Keratinocyte (primary cell): ENCODE measurements at regions not wholly inside any gene's neighbourhood (a gene's known extent, or its start where the extent isn't known, plus 50 kb on each side); places are given as distances from the start of the nearest gene placed in this dataset.

ENCODE experiments used
- DNase-seq: peaks from one replicate; pipeline ENCODE4 v3.0.0-alpha.2; 2011; ENCODE audit warnings: low read depth, missing footprints, low spot score
- FAIRE-seq: peaks from 2 replicates; lab custom pipeline; 2011; peaks lifted over from hg19 to GRCh38; lab: Jason Lieb, UNC
- H2AFZ ChIP-seq: 2 replicates; pipeline ENCODE4 v1.6.0; 2012; ENCODE audit warnings: low read length, control low read depth, inconsistent platforms; ENCODE audit not compliant: control insufficient read depth
- H3K27ac ChIP-seq: 2 replicates; pipeline ENCODE4 v1.5.1; 2011; ENCODE audit warnings: low read length; ENCODE audit not compliant: control insufficient read depth, insufficient read depth
- H3K27me3 ChIP-seq: 3 replicates; pipeline ENCODE4 v1.6.0; 2011; ENCODE audit warnings: low read length; ENCODE audit not compliant: control insufficient read depth, insufficient read depth; ENCODE audit errors: extremely low read depth
- H3K36me3 ChIP-seq, 2 experiments: 2 replicates in 1 of 2; 3 replicates in 1 of 2; pipeline ENCODE4 v1.5.1; 2011; ENCODE audit warnings: low read length in 2 of 2, mild to moderate bottlenecking in 1 of 2; ENCODE audit not compliant: control insufficient read depth in 2 of 2, insufficient read depth in 2 of 2; ENCODE audit errors: extremely low read depth in 1 of 2
- H3K4me1 ChIP-seq: 3 replicates; pipeline ENCODE4 v1.5.1; 2011; ENCODE audit warnings: low read length; ENCODE audit not compliant: control insufficient read depth, insufficient read depth; ENCODE audit errors: extremely low read depth
- H3K4me2 ChIP-seq: 3 replicates; pipeline ENCODE4 v1.6.0; 2011; ENCODE audit warnings: low read depth, low read length; ENCODE audit not compliant: control insufficient read depth, insufficient read depth; ENCODE audit errors: extremely low read depth
- H3K4me3 ChIP-seq, 3 experiments: fragments of 200-600 bp in 1 of 3; sonication (generic) in 1 of 3; 2 replicates in 2 of 3; 3 replicates in 1 of 3; pipeline ENCODE4 v1.5.1; 2011 to 2016; ENCODE audit warnings: low read length in 3 of 3, mild to moderate bottlenecking in 3 of 3, control low read depth in 2 of 3, inconsistent platforms in 1 of 3, low read depth in 1 of 3, mixed read lengths in 1 of 3, mixed run types in 1 of 3, moderate library complexity in 1 of 3; ENCODE audit not compliant: control insufficient read depth in 2 of 3, insufficient read depth in 2 of 3; ENCODE audit errors: extremely low read depth in 1 of 3
- H3K79me2 ChIP-seq: 2 replicates; pipeline ENCODE4 v1.6.0; 2012; ENCODE audit warnings: low read length; ENCODE audit not compliant: control insufficient read depth, insufficient read depth
- H3K9ac ChIP-seq: 3 replicates; pipeline ENCODE4 v1.6.0; 2011; ENCODE audit warnings: low read length; ENCODE audit not compliant: control insufficient read depth, insufficient read depth; ENCODE audit errors: extremely low read depth
- H3K9me1 ChIP-seq: 3 replicates; pipeline ENCODE4 v1.6.0; 2011; ENCODE audit warnings: low read length; ENCODE audit not compliant: control insufficient read depth, insufficient read depth; ENCODE audit errors: extremely low read depth
- H3K9me3 ChIP-seq: 2 replicates; pipeline ENCODE4 v1.5.1; 2012; ENCODE audit warnings: low read depth, low read length; ENCODE audit not compliant: control insufficient read depth
- H4K20me1 ChIP-seq: 3 replicates; pipeline ENCODE4 v1.6.0; 2011; ENCODE audit warnings: low read length; ENCODE audit not compliant: control insufficient read depth, insufficient read depth; ENCODE audit errors: extremely low read depth
- EZH2 ChIP-seq: IDR thresholded peaks from one replicate; pipeline ENCODE4 v1.6.1; 2012; ENCODE audit warnings: inconsistent platforms, mild to moderate bottlenecking, low read length, moderate library complexity
- dilution Hi-C: fragments of 300-500 bp; cut with MboI; formaldehyde crosslinking; loops from one replicate; pipeline ENCODE4 v1.7.0; 2020; ENCODE audit warnings: low sequenced_read_pairs; ENCODE audit not compliant: extremely low pct_ligation_motif_present
- TF ChIP-seq, protein P1 (sequence below), 3 experiments: IDR thresholded peaks in 1 of 3; conservative IDR thresholded peaks in 1 of 3; optimal IDR thresholded peaks in 1 of 3; 2 replicates in 2 of 3; 3 replicates in 1 of 3; pipeline versions ENCODE3 to v1.5.1; 2011; ENCODE audit warnings: low read length in 3 of 3, mild to moderate bottlenecking in 3 of 3, moderate library complexity in 2 of 3, control low read depth in 1 of 3, inconsistent platforms in 1 of 3; ENCODE audit not compliant: insufficient read depth in 2 of 3; ENCODE audit errors: extremely low read depth in 1 of 3

DNA sequence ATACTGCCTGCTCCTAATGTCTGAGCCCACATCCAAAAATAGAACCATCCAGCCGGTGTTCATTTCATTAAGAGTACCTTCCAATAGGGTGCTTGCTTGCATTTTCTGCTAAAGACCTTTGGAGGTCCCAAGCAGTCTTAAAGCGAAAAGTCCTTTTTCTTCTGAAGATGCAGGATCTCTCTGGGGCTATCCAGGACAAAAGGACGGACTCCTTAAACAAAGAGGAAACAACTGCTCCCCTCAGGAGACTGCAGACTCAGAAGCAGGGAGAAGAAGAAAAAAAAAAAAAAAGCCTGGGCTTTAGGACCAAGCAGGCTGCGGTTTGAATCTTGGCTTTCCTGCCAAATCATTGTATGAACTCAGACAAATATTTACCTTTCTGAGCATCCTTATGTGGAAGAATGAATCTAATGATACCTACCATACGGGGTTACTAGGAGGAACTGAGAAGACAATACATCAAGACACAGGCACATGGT is 204.0 kb downstream of the PLPP3 start:
- Histone ChIP-seq H3K27me3 (no peaks in the 10 kb centered on the region), H3K4me2 (no peak overlapping the region), H3K79me2 (no peaks in the 10 kb centered on the region), H4K20me1 (no peaks in the 10 kb centered on the region), H3K9me1 (no peaks in the 10 kb centered on the region), H2AFZ (no peak overlapping the region), H3K36me3 (no peaks in the 10 kb centered on the region), H3K9me3 (no peaks in the 10 kb centered on the region), H3K4me1 (peaks cover 4% of the 10 kb centered on the region), H3K4me3 (no peak overlapping the region), H3K9ac (no peak overlapping the region), H3K27ac (no peak overlapping the region)
- no peak for TF ChIP-seq EZH2
- TF ChIP-seq, protein P1, sequence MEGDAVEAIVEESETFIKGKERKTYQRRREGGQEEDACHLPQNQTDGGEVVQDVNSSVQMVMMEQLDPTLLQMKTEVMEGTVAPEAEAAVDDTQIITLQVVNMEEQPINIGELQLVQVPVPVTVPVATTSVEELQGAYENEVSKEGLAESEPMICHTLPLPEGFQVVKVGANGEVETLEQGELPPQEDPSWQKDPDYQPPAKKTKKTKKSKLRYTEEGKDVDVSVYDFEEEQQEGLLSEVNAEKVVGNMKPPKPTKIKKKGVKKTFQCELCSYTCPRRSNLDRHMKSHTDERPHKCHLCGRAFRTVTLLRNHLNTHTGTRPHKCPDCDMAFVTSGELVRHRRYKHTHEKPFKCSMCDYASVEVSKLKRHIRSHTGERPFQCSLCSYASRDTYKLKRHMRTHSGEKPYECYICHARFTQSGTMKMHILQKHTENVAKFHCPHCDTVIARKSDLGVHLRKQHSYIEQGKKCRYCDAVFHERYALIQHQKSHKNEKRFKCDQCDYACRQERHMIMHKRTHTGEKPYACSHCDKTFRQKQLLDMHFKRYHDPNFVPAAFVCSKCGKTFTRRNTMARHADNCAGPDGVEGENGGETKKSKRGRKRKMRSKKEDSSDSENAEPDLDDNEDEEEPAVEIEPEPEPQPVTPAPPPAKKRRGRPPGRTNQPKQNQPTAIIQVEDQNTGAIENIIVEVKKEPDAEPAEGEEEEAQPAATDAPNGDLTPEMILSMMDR (optimal IDR thresholded peaks at IDR 0.05 in 1 of 3, IDR thresholded peaks at IDR 0.05 in 1 of 3, conservative IDR thresholded peaks at IDR 0.05 in 1 of 3; ENCODE audit: extremely low read depth in 1 of 3, insufficient read depth in 2 of 3, low read length in 3 of 3): no peak
- DNase-seq: no peak
- dilution Hi-C loops: no loop called here
- FAIRE-seq: no peak

DNA sequence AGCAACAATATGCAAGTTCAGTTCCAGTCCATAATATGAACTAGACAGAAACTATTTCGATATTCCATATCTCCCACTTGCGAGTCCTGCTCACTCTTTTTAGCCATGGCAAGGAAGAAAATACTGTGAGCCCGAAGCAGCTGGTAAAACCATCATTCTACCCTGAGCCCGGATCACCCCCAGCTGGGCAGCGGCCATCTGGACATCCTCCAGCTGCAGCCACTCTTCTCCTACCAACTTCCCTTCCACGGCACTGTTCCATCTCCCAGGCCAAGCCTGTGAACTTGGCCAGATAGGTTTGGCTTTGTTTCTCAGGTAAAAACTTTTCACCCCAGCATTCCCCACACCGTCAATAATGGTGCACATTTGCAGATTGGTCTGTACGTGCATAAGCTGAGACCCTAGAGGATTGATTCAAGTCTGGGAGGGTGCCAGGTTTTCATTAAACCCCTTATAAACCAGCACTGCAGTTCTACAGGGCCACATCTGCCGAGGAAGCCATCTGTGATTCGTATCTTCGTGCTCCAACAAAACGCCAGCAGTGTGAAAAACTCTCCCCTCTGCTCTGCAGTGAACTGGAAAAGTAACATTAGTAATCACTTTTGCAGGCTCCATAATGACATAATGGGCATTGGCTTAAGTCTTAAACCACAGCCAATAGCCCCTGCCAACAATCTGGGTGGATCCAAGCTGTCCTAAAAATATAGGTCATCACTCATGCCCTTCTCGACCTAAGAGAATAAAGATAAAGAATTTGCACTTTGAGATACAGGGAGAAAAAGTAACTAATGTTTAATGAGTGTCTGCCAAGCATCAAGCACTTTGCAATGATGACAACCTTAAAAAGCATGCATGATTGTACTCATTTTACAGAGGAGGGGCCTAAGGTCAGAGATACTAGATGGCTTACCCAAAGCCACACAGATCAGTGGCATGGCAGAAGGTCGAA is 205.1 kb downstream of the PLPP3 start:
- Histone ChIP-seq H3K27me3 (no peaks in the 10 kb centered on the region), H3K4me2 (no peak overlapping the region), H3K27ac (no peak overlapping the region), H3K9me1 (no peaks in the 10 kb centered on the region), H3K4me3 (no peak overlapping the region), H2AFZ (no peak overlapping the region), H3K9me3 (no peaks in the 10 kb centered on the region), H3K36me3 (no peaks in the 10 kb centered on the region), H3K79me2 (no peaks in the 10 kb centered on the region), H3K9ac (no peak overlapping the region), H3K4me1 (peaks cover 4% of the 10 kb centered on the region), H4K20me1 (no peaks in the 10 kb centered on the region)
- DNase-seq: no peak
- dilution Hi-C loops: no loop called here
- no peak for TF ChIP-seq EZH2
- TF ChIP-seq, protein P1 (optimal IDR thresholded peaks at IDR 0.05 in 1 of 3, IDR thresholded peaks at IDR 0.05 in 1 of 3, conservative IDR thresholded peaks at IDR 0.05 in 1 of 3; ENCODE audit: extremely low read depth in 1 of 3, insufficient read depth in 2 of 3, low read length in 3 of 3): no peak
- no peak for FAIRE-seq
